T-helper 2 cell treated with Interferon-gamma antibody and Interleukin-4, amounts not matched to agents 100 ng/mL and 5 ng/mL, for 36 hours (primary cell): ENCODE measurements at regions not wholly inside any gene's neighbourhood (a gene's known extent, or its start where the extent isn't known, plus 50 kb on each side); places are given as distances from the start of the nearest gene placed in this dataset.

Source experiments
- intact Hi-C: fragments of 100-400 bp; cut with micrococcal nuclease; formaldehyde crosslinking; loops from one replicate; pipeline ENCODE4 v1.15.1; 2023

DNA sequence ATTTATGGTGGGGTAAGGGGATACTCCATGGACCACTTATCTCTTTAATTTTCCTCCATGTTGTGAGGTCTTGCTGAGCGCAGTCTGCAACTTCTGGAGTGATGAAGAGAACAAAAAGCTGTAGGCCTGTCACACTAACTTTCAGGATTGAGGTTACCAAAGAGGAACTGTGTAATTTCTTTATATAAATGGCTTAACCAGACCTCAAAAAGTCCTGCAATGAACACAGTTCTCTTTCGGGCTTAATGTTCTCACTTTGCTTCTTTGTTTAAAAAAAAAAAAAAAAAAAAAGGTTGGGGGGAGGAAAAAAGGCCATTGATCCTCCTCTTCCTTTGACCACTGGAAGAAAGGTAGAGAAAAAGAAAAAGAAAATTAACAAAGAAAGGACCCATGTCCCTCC is 86.8 kb upstream of the SOX9 start:
- intact Hi-C loops: no loop called here

- intact Hi-C loops: no loop called here
These were observed 82.4 kb upstream of the SOX9 start for GRCh38 chr17:72038427-72038826.

DNA sequence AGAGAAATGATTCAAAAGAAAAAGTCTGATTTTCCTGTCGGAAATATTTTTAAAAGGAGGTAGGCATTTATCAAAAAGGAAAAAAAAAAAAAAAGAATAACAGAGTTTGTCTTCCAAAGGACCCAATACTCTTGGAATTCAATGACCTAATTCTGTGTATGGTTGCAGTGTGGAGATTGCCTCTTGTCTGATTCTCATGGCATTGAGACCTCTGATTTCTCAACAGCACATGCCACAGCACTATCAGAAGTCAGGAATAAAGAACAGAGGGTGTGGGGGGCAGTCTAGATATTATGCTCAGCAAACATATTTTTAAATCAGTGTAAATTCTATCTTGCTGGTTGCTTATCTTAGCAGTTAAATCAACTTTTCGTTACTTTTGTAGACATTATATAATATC is 81.3 kb upstream of the SOX9 start:
- intact Hi-C loops: no loop called here

- intact Hi-C loops: no loop called here
These were observed 74.6 kb upstream of the SOX9 start for GRCh38 chr17:72046178-72046577.

- intact Hi-C loops: no loop called here
These were observed 73.9 kb upstream of the SOX9 start for GRCh38 chr17:72046643-72047612.

DNA sequence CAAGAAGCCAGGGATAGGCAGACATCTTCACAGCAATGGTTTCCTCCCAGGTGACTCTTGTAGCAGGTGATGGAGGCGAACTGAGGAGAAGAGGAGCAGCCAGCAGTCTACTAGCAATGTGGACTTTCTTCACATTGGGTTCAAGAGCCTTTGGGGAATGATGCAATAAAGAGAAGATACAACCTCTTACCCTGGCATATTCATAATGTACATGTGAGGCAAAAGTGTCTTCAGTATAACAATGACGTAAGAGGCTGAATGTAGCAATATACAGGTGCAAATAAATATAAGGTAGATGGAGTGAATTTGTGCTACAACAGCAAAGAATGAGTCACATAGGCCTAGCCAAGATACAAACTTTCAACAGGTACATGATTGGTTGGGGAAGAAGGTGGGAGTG is 70.9 kb upstream of the SOX9 start:
- intact Hi-C loops: no loop called here

- intact Hi-C loops: no loop called here
These were observed 67.8 kb upstream of the SOX9 start for GRCh38 chr17:72053036-72053435.

DNA sequence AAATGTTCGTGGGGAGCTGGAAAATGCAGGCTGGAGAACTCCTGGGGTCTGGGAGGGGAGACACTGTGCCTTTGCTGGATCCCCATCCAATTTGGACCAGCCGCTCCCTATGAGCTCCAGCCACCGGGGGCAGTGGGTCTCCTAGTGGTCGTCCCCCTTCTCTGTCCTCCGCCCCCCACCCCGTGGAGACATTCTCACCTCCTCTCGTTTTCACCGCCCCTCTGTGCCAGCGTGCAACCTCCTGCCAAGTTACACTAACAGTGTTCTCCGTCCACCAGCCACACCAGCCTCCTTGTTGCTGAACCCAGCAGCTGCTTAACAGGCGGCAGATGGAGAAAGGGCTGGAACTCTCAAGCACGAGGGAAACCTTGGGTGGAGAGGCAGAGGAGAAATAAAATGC is 67.4 kb upstream of the SOX9 start:
- intact Hi-C loops: no loop called here

GRCh38 chr17:72056155-72056554 is 64.7 kb upstream of the SOX9 start:
- intact Hi-C loops: no loop called here

DNA sequence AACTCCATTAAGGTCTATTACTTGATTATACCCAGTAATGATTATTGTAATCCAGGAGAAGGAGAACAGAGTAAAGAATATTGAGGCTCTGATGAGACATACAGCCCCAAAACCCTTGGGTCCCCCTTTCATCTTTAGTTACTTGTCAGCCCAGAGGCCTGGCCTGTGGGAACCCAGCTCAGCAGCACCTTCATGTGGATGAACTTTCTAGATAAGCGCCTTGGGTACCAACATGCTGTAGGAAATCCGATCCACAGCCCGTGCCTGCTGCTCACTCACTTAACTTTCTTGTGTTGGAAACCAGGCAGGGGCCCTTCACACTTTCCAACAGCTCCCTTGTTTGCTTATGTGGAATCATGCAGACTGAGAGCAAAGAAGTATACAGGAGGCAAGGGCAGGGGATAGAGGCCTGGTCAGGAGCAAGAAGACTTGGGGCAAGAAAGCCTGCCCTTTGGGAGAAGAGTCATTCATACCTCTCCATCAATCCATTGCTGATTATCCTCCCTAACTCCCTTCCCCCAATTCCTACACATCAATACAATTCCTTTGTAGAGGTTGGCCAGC is 64.0 kb upstream of the SOX9 start:
- intact Hi-C loops: no loop called here

- intact Hi-C loops: no loop called here
These were observed 60.7 kb upstream of the SOX9 start for GRCh38 chr17:72060084-72060483.

DNA sequence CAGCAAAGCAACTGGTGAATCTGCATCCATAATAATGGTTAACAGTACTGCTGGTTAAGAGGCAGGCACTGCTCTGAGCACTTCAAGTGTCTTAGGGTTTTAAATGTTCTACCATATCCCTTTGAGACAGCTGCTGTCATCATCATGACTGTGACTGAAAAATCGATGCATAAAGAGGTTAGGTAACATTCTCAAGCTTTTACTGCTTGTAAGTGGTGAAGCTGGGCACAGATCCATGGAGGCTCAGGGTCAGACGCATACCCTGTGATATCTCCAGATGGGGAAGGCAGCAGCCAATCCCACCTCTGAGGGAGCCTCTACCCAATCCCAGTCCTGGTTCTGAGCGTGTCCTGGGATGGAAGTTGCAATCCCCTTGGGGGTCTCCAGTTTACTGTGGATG is 57.6 kb upstream of the SOX9 start:
- intact Hi-C loops: no loop called here

DNA sequence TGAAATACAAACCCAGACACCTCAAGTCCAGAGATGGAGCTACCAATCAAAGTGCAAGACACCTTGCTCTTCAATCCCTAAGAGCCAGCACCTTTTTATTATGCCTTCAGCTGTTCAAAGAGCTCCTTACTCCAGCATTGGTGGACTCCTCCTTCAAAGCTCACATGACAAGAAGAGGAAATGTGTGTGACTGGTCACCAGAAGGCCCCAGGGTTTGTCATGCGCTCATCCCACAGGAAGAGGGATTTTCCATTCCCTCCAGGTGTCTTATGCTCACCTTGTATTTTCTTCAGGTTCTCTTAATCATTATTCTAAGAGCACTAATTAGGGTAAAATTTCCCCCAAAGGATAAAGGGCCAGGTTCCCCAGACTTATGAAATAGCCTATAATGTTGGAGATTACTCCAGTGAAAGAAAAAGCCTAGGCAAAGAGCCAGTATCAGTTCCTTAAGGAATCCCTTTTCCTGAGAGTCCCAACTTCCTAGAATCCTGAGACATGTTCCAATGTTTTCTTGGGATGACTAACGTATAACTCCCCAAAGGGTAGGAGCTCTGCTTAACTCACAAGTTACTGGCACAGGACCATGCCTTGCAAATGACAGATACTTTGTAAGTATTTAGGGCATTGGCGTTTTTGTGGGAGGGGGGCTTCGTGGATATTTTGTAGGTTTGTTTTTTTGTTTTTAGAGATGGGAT is 56.9 kb upstream of the SOX9 start:
- intact Hi-C loops: no loop called here

DNA sequence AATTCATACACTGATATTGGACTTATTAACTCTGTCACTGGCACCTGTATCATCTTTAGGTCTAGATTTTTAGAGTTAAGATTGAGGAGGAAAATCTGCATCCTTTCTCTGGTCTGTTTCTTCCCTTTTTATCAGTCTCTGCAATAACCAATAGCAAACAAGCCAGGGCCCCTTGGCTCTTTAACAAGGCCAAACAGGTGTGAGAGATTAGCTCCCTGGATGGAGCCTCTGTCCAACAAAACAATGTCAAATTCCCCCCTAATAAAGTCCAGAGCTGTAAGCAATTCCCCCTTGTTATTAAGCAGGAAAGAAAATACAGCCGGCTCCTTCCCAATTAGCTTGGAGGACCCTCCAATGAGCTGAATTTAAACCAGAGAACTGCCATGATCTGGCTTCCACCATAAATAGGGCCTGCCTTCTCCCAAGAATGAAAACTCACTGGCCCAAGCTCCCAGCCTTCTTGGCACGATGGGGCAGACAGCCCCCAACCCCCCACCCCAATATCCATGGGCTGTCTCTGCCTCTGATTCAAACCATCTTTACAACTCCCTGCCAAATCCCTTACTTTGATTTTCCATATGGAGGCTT is 56.1 kb upstream of the SOX9 start:
- intact Hi-C loops: no loop called here

DNA sequence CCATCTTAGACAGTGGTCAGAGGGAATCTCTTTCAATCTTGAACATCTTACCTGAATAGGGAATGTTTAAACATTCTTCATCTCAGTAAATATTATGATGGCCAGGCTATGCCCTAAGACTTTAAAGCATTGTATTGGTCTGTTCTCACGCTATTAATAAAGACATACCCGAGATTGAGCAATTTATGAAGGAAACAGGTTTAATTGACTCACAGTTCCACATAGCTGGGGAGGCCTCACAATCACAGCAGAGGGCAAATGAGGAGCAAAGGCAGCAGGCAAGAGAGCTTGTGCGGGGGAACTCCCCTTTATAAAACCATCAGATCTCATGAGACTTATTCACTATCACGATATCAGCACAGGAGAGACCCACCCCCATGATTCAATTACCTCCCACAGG is 55.3 kb upstream of the SOX9 start:
- intact Hi-C loops: no loop called here

DNA sequence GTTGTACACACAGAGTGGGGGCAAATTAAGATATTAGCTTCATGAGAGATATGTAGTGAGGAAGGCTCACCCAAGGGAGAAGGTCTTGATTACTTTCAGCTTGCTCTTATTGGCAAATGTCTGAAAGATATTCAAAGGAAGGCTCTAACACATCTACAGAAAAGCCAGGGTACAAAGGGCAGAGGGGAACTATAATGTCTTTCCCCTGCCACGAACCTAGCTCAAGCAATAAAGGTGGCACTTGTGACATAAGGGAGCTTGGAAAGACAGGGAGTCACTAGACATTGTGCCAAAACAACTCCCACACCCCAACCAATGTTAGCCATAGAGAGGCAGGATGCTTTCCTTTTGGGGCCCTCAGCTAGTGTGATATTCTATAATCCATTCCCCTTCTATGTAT is 52.2 kb upstream of the SOX9 start:
- intact Hi-C loops: no loop called here

DNA sequence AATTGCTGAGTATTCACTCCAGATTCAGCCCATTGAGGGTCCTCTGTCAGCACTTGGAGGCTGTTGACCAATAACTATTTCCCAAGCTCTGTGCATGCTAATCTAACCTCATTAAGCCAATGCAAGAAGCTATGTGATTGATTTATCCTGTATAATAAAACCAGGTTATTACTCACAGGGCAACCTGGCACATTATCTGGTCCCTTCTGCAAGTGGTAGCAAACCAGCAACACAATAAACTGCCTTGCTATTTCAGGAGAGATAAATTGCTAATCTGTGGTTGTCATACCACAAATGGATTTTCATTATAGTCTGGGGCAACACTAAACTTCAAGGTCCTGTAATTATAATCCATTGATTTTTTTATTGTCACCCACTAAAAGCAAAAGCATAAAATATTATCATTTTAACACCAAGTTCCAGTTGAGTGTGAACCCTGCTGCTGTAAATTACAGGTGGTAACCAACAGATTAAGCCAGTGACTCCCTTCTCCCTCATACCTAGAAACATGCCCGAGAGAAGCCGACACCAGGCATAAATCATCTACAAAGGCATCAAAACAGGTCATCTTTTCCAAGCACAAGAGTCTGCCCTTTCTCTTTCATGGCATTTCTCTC is 51.1 kb upstream of the SOX9 start:
- intact Hi-C loops: no loop called here
